Mucosa of rectum (tissue), 2 donors: ENCODE measurements at regions not wholly inside any gene's neighbourhood (a gene's known extent, or its start where the extent isn't known, plus 50 kb on each side); places are given as distances from the start of the nearest gene placed in this dataset.

Experiments used
- H3K27ac ChIP-seq, 2 donors: one replicate each; pipeline ENCODE4 v1.7.0; 2013; ENCODE audit warnings: inconsistent platforms in 2 of 2, low read depth in 2 of 2, low read length in 2 of 2
- H3K27me3 ChIP-seq, 2 donors: one replicate each; pipeline ENCODE4 v1.7.0; 2013; ENCODE audit warnings: low read length in 2 of 2; ENCODE audit not compliant: control insufficient read depth in 2 of 2, insufficient read depth in 2 of 2
- H3K36me3 ChIP-seq, 2 donors: one replicate each; pipeline ENCODE4 v1.7.0; 2013; ENCODE audit warnings: low read length in 2 of 2; ENCODE audit not compliant: control insufficient read depth in 2 of 2, insufficient read depth in 2 of 2
- H3K4me1 ChIP-seq, 2 donors: one replicate each; pipeline ENCODE4 v1.7.0; 2013; ENCODE audit warnings: low read length in 2 of 2, mild to moderate bottlenecking in 1 of 2; ENCODE audit not compliant: control insufficient read depth in 2 of 2, insufficient read depth in 2 of 2
- H3K4me3 ChIP-seq, 2 donors: one replicate each; pipeline ENCODE4 v1.7.0; 2013; ENCODE audit warnings: low read length in 2 of 2
- H3K9ac ChIP-seq, 2 donors: one replicate each; pipeline ENCODE4 v1.7.0; 2013; ENCODE audit warnings: low read length in 2 of 2, low read depth in 1 of 2, mild to moderate bottlenecking in 1 of 2
- H3K9me3 ChIP-seq, 2 donors: one replicate each; pipeline ENCODE4 v1.7.0; 2013; ENCODE audit warnings: low read length in 2 of 2; ENCODE audit not compliant: control insufficient read depth in 2 of 2
- donor health status: healthy.
- donor health status: Normal muscosa, but diverticular disease.

GRCh38 chr4:63170923-63171322 lies 1238.3 kb downstream of the TECRL start:
- H3K9ac ChIP-seq, result no peak overlapping the region
- H3K4me1 ChIP-seq, result no peaks in the 10 kb centered on the region
- peaks cover 0 to 2% of the 10 kb centered on the region in 2 donors for H3K9me3 ChIP-seq
- H3K36me3 ChIP-seq, result no peaks in the 10 kb centered on the region
- H3K27ac ChIP-seq, result no peak overlapping the region
- H3K4me3 ChIP-seq, result no peak overlapping the region
- H3K27me3 ChIP-seq, result no peaks in the 10 kb centered on the region

- Histone ChIP-seq H3K27me3 (no peaks in the 10 kb centered on the region), H3K27ac (no peak overlapping the region), H3K36me3 (no peaks in the 10 kb centered on the region), H3K4me1 (no peaks in the 10 kb centered on the region), H3K9me3 (peaks cover 0 to 2% of the 10 kb centered on the region in 2 donors), H3K4me3 (no peak overlapping the region), H3K9ac (no peak overlapping the region)
Observed at GRCh38 chr4:63169836-63170235, 1239.4 kb downstream of the TECRL start.

GRCh38 chr4:63155561-63155960 lies 1253.7 kb downstream of the TECRL start:
- no peak overlapping the region for H3K9ac ChIP-seq
- no peaks in the 10 kb centered on the region for H3K4me1 ChIP-seq

GRCh38 chr4:63123441-63123840 lies 1285.8 kb downstream of the TECRL start:
- Histone ChIP-seq H3K4me1 (no peaks in the 10 kb centered on the region), H3K27ac (no peak overlapping the region), H3K9me3 (no peaks in the 10 kb centered on the region), H3K36me3 (no peaks in the 10 kb centered on the region), H3K27me3 (no peaks in the 10 kb centered on the region), H3K4me3 (no peak overlapping the region), H3K9ac (no peak overlapping the region)

More at GRCh38 chr4:63155561-63155960, 1253.7 kb downstream of the TECRL start:
- no peaks in the 10 kb centered on the region for H3K27me3 ChIP-seq
- H3K36me3 ChIP-seq, result no peaks in the 10 kb centered on the region
- no peak overlapping the region for H3K27ac ChIP-seq
- H3K4me3 ChIP-seq, result no peak overlapping the region
- peaks cover 3 to 6% of the 10 kb centered on the region in 2 donors for H3K9me3 ChIP-seq

GRCh38 chr4:63122955-63123354 lies 1286.3 kb downstream of the TECRL start:
- Histone ChIP-seq H3K4me1 (no peaks in the 10 kb centered on the region), H3K9me3 (no peaks in the 10 kb centered on the region), H3K4me3 (no peak overlapping the region), H3K9ac (no peak overlapping the region), H3K27ac (no peak overlapping the region), H3K27me3 (no peaks in the 10 kb centered on the region), H3K36me3 (no peaks in the 10 kb centered on the region)

- no peaks in the 10 kb centered on the region for H3K9me3 ChIP-seq
Observed at GRCh38 chr4:63106600-63106999, 1302.7 kb downstream of the TECRL start.

GRCh38 chr4:63105839-63106238 lies 1303.4 kb downstream of the TECRL start:
- Histone ChIP-seq H3K9me3 (no peaks in the 10 kb centered on the region), H3K36me3 (no peaks in the 10 kb centered on the region), H3K4me3 (no peak overlapping the region), H3K27me3 (no peaks in the 10 kb centered on the region), H3K4me1 (no peaks in the 10 kb centered on the region), H3K27ac (no peak overlapping the region), H3K9ac (no peak overlapping the region)

More at GRCh38 chr4:63106600-63106999, 1302.7 kb downstream of the TECRL start:
- no peak overlapping the region for H3K4me3 ChIP-seq
- H3K36me3 ChIP-seq, result no peaks in the 10 kb centered on the region
- H3K4me1 ChIP-seq, result no peaks in the 10 kb centered on the region
- H3K27ac ChIP-seq, result no peak overlapping the region
- no peak overlapping the region for H3K9ac ChIP-seq
- no peaks in the 10 kb centered on the region for H3K27me3 ChIP-seq

- no peaks in the 10 kb centered on the region for H3K27me3 ChIP-seq
- no peak overlapping the region for H3K9ac ChIP-seq
- H3K36me3 ChIP-seq, result no peaks in the 10 kb centered on the region
- no peaks in the 10 kb centered on the region for H3K4me1 ChIP-seq
- H3K4me3 ChIP-seq, result no peak overlapping the region
- H3K9me3 ChIP-seq, result no peaks in the 10 kb centered on the region
- H3K27ac ChIP-seq, result no peak overlapping the region
Observed at GRCh38 chr4:63090641-63091040, 1318.6 kb downstream of the TECRL start.

GRCh38 chr4:63085091-63085490 lies 1324.2 kb downstream of the TECRL start:
- Histone ChIP-seq H3K4me3 (no peak overlapping the region), H3K27me3 (no peaks in the 10 kb centered on the region), H3K4me1 (no peaks in the 10 kb centered on the region), H3K27ac (no peak overlapping the region), H3K36me3 (no peaks in the 10 kb centered on the region), H3K9ac (no peak overlapping the region), H3K9me3 (peaks cover 0 to 4% of the 10 kb centered on the region in 2 donors)

- H3K9me3 ChIP-seq, result peaks cover 0 to 4% of the 10 kb centered on the region in 2 donors
- H3K27ac ChIP-seq, result no peak overlapping the region
- H3K4me3 ChIP-seq, result no peak overlapping the region
- H3K4me1 ChIP-seq, result no peaks in the 10 kb centered on the region
- H3K9ac ChIP-seq, result no peak overlapping the region
- H3K27me3 ChIP-seq, result no peaks in the 10 kb centered on the region
- no peaks in the 10 kb centered on the region for H3K36me3 ChIP-seq
Observed at GRCh38 chr4:63080934-63081333, 1328.3 kb downstream of the TECRL start.

- Histone ChIP-seq H3K27ac (no peak overlapping the region), H3K27me3 (no peaks in the 10 kb centered on the region), H3K36me3 (no peaks in the 10 kb centered on the region), H3K4me1 (no peaks in the 10 kb centered on the region), H3K9ac (no peak overlapping the region), H3K4me3 (no peak overlapping the region), H3K9me3 (no peaks in the 10 kb centered on the region)
Observed at GRCh38 chr4:63063760-63064159, 1345.5 kb downstream of the TECRL start.
